Fibroblast of skin of left quadriceps (primary cell): ENCODE measurements at regions not wholly inside any gene's neighbourhood (a gene's known extent, or its start where the extent isn't known, plus 50 kb on each side); places are given as distances from the start of the nearest gene placed in this dataset.
"Not testable (repeated sequence)": the region's sequence is repeated elsewhere in the genome, so short reads cannot be mapped to it uniquely, and the experiment has no call there.

ENCODE experiments used
- DNase-seq, 2 experiments: peaks; one replicate each; pipeline ENCODE4 v3.0.0-alpha.2; 2013; ENCODE audit warnings: low read depth in 2 of 2

DNA sequence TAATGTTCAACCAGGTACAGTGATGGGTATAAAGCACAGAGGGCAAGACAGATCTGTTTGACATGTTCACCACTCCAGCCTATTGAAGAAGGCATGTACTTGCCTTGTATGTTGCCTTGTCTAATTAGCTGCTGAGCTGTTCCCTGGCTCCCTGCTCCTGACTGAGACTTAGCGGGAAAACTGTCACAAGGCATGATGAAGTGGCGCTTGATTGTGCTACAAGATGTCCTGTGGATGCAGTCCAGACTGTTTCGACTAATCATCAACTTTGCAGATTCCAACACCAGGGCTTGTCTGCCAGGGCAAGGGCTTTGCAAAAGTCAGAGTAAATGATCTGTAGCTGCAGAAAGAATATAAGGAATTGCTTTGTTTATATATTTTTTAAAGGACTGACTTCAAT lies 136.2 kb upstream of the NRBF2 start:
- no peak for DNase-seq

- DNase-seq = no peak
Observed at GRCh38 chr10:62996516-62996915, 136.6 kb upstream of the NRBF2 start.

DNA sequence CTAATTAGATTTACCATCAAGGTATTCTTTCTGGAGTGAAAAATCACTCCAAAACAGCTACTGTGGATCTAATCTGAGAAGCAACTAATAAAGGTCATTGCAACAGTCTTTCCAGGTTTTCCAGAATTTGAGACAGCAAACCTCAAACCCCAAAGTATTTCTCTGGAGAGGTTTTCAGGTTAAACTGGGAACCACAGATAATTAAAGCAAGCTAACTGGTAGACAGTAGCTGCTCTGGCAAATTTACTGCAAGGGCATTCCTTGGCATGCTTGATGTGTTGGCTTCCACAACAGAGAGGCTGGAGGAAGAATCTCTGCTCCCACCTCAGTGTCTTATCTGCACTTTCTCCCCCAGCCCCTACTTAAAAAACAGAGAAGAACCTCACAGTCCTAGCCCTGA lies 140.0 kb upstream of the NRBF2 start:
- DNase-seq = no peak

- no peak for DNase-seq
Observed at GRCh38 chr10:62992145-62992721, 140.9 kb upstream of the NRBF2 start.

GRCh38 chr10:62990126-62990525 lies 143.0 kb upstream of the NRBF2 start:
- DNase-seq = no peak

GRCh38 chr10:62985807-62986600 lies 147.1 kb upstream of the NRBF2 start:
- no peak for DNase-seq

- DNase-seq = no peak
Observed at GRCh38 chr10:62981096-62981495, 152.0 kb upstream of the NRBF2 start.

DNA sequence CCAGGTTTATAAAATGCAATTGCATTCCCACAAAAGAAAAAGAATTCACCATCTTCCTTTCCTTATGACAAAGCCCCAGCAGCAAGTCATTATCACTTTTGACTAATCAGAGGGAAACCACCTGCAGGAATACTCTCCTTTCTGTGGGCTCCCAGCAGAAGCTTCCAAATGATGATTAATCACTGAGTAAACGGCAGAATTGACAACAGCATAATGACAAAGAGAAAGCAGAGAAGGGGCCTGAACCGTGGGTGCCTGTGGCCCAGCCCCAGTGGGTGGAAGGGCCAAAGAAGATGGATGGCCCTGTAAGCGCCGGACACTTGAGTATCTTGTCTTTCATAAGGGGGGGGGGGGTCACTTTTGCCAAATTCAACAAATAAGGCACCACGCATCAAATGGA lies 152.4 kb upstream of the NRBF2 start:
- DNase-seq = no peak

DNA sequence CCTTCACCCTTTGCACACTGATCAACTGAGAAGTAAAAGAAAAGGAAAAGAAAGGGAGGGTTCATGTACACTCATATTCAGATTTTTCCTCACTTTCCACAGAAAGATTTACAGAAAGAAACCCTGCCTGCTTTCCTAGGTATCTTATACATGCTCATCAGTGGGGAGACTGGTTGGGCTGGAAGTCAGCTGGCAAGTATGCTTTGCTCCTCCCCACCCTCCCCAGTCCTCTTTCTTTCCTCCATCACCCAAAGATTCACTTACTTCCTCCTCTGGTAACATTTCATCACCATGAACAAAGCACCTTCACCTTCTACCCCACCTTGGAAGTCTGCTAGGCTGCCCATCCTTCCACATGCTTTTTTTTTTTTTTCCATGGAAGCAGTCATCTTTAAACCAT lies 153.2 kb upstream of the NRBF2 start:
- no peak for DNase-seq

DNA sequence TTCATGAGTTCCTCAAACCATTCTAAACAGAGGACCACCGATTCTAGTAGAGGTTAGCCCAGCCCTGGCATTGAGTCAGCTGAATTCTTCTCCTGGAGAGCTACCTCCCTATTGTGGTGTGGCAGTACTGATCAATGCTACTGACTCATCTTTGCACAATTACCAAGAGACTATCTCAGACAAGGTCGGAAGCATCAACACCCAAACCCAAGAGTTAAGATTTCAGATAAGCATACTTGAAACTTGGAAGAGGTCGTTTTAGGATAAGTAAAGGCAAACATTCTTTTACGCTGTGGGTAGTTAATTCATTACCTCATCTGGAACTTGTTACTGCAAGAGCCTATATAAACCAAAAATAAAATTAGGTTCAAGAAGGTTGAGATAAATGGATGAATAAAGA lies 154.6 kb upstream of the NRBF2 start:
- peak in 1 of 2 experiments; percentile 29 for DNase-seq

DNA sequence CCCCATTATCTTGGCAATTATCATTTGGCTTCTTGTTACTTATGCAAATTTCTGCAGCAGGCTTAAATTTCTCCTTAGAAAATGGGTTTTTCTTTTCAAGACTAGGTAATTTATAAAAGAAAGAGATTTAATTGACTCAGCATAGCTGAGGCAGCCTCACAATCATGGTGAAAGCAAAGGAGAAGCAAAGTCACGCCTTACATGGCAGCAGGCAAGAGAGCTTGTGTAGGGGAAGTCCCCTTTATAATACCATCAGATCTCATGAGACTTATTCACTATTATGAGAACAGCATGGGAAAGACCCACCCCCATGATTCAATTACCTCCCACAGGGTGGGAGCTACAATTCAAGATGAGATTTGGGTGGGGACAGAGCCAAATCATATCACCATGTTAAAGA lies 158.3 kb upstream of the NRBF2 start:
- DNase-seq = not testable (repeated sequence)

GRCh38 chr10:62972103-62972502 lies 155.9 kb upstream of the EGR2 start:
- DNase-seq = no peak

GRCh38 chr10:62964026-62964425 lies 147.9 kb upstream of the EGR2 start:
- DNase-seq = no peak

GRCh38 chr10:62961951-62962523 lies 145.9 kb upstream of the EGR2 start:
- peak in 1 of 2 experiments; percentile 18 for DNase-seq

DNA sequence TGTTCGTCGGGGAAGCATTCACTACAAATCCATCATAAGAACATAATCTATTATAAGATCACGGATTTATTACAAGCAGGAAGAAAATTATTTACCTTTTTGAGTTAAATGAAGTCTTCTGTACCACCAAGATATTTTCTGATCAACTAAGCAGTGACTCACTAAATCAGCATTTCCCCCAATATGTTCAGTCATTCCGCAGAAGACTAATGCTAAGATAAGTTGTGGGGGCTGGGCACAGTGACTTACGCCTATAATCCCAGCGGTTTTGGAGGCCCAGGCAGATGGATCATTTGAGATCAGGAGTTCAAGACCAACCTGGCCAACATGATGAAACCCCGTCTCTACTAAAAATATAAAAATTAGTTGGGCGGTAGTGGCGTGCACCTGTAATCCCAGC lies 144.2 kb upstream of the EGR2 start:
- DNase-seq = peak in 1 of 2 experiments; percentile 19

- DNase-seq = no peak
Observed at GRCh38 chr10:62959553-62959952, 143.4 kb upstream of the EGR2 start.

DNA sequence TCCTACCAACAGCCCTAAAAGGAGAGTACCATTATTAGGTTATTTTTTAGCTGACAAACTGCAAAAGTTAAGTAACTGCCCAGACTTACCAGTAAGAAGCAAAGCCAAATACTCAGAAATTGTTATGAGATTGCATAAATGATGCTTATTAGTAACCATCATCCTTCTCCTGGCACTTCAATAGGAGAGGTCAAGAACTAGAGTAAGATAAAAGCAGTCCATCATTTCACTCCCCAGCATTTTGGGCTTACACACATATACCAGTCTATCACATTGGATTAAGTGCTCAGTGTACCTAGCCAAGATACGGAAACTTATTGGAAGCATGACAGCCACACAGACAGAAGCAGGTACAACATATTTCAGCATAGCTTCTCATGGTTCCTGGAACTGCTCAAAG lies 142.8 kb upstream of the EGR2 start:
- no peak for DNase-seq

GRCh38 chr10:62946278-62946677 lies 130.1 kb upstream of the EGR2 start:
- no peak for DNase-seq

DNA sequence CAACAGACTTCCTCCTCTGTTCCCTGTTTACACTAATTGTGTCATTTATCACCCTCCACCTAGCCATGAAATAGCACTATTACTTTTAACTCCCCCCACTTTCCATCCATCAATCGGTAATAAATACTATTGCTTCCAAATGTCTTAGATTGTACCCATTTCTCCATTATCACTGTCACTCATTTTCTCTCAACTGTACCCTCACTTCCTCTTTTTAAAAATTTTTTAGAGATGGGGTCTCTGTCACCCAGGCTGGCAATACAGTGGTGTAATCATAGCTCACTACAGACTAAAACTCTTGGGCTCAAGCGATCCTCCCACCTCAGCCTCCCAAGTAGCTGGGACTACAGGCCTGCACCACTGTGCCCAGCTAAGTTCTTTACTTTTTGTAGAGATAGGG lies 123.5 kb upstream of the EGR2 start:
- DNase-seq = no peak

- no peak for DNase-seq
Observed at GRCh38 chr10:62938672-62939071, 122.5 kb upstream of the EGR2 start.

DNA sequence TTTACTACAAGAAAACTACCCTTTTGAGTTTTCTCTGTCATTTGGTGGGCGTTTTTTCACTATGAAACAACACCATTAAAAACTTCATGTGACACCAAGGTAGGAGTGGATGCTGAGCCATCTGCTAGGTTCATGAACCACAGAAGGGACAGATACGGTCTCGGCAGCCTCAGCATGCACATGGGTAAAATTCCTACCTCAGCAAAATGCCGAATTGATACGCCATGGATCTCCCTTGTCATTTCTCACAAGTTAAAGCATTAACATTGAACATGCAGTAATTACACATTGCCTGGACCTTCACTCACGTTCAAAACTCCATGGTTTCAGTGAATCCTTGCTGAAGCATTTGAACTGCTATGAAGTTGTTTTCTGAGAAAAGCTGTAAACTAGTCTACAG lies 121.5 kb upstream of the EGR2 start:
- no peak for DNase-seq

GRCh38 chr10:62935022-62935421 lies 118.9 kb upstream of the EGR2 start:
- DNase-seq = no peak

DNA sequence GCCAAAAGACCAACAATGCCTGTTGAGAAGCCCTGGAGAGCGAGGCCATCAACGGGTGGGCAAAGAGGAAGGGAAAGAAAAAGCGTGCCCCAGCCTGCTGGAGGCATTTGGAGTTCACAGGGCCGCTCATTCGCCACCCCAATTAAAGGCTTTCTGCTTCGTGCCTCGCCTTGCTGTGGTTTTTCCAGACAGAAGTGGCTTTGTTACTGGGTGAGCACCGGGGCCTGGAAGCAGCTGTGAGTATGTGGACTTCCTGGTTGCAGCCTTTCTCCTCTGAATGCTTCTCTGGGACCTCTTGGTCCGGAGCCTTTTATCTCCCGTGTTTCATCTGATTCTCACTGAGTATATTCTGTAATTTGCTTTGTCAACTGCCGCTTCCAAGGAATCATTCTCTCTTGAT lies 118.1 kb upstream of the EGR2 start:
- DNase-seq = no peak
